ENCODE measurements at regions not wholly inside any gene's neighbourhood (a gene's known extent, or its start where the extent isn't known, plus 50 kb on each side); places are given as distances from the start of the nearest gene placed in this dataset.

GRCh38 chr12:46896680-46897079 is 70.9 kb upstream of the SLC38A4 start:
- Histone ChIP-seq H3K27me3 (no peaks in the 10 kb centered on the region), H3K9me3 (no peaks in the 10 kb centered on the region), H3K4me1 (peaks cover 0 to 5% (median 0%) of the 10 kb centered on the region in 4 donors), H3K36me3 (no peaks in the 10 kb centered on the region), H3K4me3 (no peak overlapping the region), H3K27ac (no peak overlapping the region)
- WGBS, 2 donors (ENCODE audit: low coverage in 1 of 2): 0 to 41% methylated on average over 1 of the region's 1 CpG
- in situ Hi-C loops (cut with MboI; ENCODE audit: low pct_ligation_motif_present in 1 of 4, low pct_unique_long_range_greater_than_20kb in 1 of 4, low sequenced_read_pairs in 3 of 4) (no loop called here), intact Hi-C loops (cut with DNase I; ENCODE audit: low total_unique reads) (no loop called here)
- DNase-seq: no peak
- TF ChIP-seq POLR2A (IDR thresholded peaks at IDR 0.05) (no peak), EP300 (IDR thresholded peaks at IDR 0.05; ENCODE audit: low read depth) (no peak), POLR2AphosphoS5 (IDR thresholded peaks at IDR 0.05) (no peak), CTCF (IDR thresholded peaks at IDR 0.05) (no peak)

GRCh38 chr12:46898152-46898931 is 72.5 kb upstream of the SLC38A4 start:
- no peaks in the 10 kb centered on the region for H3K9me3 ChIP-seq
- WGBS, 2 donors (ENCODE audit: low coverage in 1 of 2): 77 to 95% methylated on average over 2 of the region's 2 CpGs
- in situ Hi-C loops (cut with MboI; ENCODE audit: low pct_ligation_motif_present in 1 of 4, low pct_unique_long_range_greater_than_20kb in 1 of 4, low sequenced_read_pairs in 3 of 4): no loop called here
- intact Hi-C loops (cut with DNase I; ENCODE audit: low total_unique reads): loop anchor here (2.0 kb wide), 1 partner anchor 24 kb away; no protein-coding TSS in a partner anchor
- H3K27ac ChIP-seq: no peak overlapping the region
- H3K36me3 ChIP-seq: no peaks in the 10 kb centered on the region
- H3K4me3 ChIP-seq: no peak overlapping the region
- H3K27me3 ChIP-seq: no peaks in the 10 kb centered on the region
- TF ChIP-seq POLR2AphosphoS5 (IDR thresholded peaks at IDR 0.05) (no peak), POLR2A (IDR thresholded peaks at IDR 0.05) (no peak), CTCF (IDR thresholded peaks at IDR 0.05) (no peak), EP300 (IDR thresholded peaks at IDR 0.05; ENCODE audit: low read depth) (no peak)
- H3K4me1 ChIP-seq: peaks cover 0 to 5% (median 0%) of the 10 kb centered on the region in 4 donors
- no peak for DNase-seq

GRCh38 chr12:46898989-46899388 is 73.2 kb upstream of the SLC38A4 start:
- TF ChIP-seq POLR2AphosphoS5 (IDR thresholded peaks at IDR 0.05) (no peak), POLR2A (IDR thresholded peaks at IDR 0.05) (no peak), EP300 (IDR thresholded peaks at IDR 0.05; ENCODE audit: low read depth) (no peak), CTCF (IDR thresholded peaks at IDR 0.05) (no peak)
- in situ Hi-C loops (cut with MboI; ENCODE audit: low pct_ligation_motif_present in 1 of 4, low pct_unique_long_range_greater_than_20kb in 1 of 4, low sequenced_read_pairs in 3 of 4) (no loop called here), intact Hi-C loops (cut with DNase I; ENCODE audit: low total_unique reads) (loop anchor here (2.0 kb wide), 1 partner anchor 24 kb away; no protein-coding TSS in a partner anchor)
- Histone ChIP-seq H3K27ac (no peak overlapping the region), H3K9me3 (no peaks in the 10 kb centered on the region), H3K4me3 (no peak overlapping the region), H3K4me1 (peaks cover 0 to 5% (median 0%) of the 10 kb centered on the region in 4 donors), H3K36me3 (no peaks in the 10 kb centered on the region), H3K27me3 (no peaks in the 10 kb centered on the region)
- 63 to 92% methylated on average over 1 of the region's 1 CpG for WGBS, 2 donors (ENCODE audit: low coverage in 1 of 2)
- no peak for DNase-seq

GRCh38 chr12:46900734-46901463 is 75.1 kb upstream of the SLC38A4 start:
- H3K4me3 ChIP-seq: no peak overlapping the region
- no peaks in the 10 kb centered on the region for H3K9me3 ChIP-seq
- no peak for DNase-seq
- 73 to 85% methylated on average over 3 of the region's 3 CpGs for WGBS, 2 donors (ENCODE audit: low coverage in 1 of 2)
- H3K4me1 ChIP-seq: peaks cover 0 to 5% (median 0%) of the 10 kb centered on the region in 4 donors
- H3K27me3 ChIP-seq: no peaks in the 10 kb centered on the region
- in situ Hi-C loops (cut with MboI; ENCODE audit: low pct_ligation_motif_present in 1 of 4, low pct_unique_long_range_greater_than_20kb in 1 of 4, low sequenced_read_pairs in 3 of 4) (no loop called here), intact Hi-C loops (cut with DNase I; ENCODE audit: low total_unique reads) (no loop called here)
- TF ChIP-seq POLR2A (IDR thresholded peaks at IDR 0.05): no peak
- no peak for TF ChIP-seq POLR2AphosphoS5 (IDR thresholded peaks at IDR 0.05)
- no peak for TF ChIP-seq CTCF (IDR thresholded peaks at IDR 0.05)
- TF ChIP-seq EP300 (IDR thresholded peaks at IDR 0.05; ENCODE audit: low read depth): no peak
- H3K36me3 ChIP-seq: no peaks in the 10 kb centered on the region
- H3K27ac ChIP-seq: no peak overlapping the region

Measured in transverse colon (tissue), 4 donors.